ENCODE measurements at regions not wholly inside any gene's neighbourhood (a gene's known extent, or its start where the extent isn't known, plus 50 kb on each side); places are given as distances from the start of the nearest gene placed in this dataset.
"Not testable (repeated sequence)": the region's sequence is repeated elsewhere in the genome, so short reads cannot be mapped to it uniquely, and the experiment has no call there.

DNA sequence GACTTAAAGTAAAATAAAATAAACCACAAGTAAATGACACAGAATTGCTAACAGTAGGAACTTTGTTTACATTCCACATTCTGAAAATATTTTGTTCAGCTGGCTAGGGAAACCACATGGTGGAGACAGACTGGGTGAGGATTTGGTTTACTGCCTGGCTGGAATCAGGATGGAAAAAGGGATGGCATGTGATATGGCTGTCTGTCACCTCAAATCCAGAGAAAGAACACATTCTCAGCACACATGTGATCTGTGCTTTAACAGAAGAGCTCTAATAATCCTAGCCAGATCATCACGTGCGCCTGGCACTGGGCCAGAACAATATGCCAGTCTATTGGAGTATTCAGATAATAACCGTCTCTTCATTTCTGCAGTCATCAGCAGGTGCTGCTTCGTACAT is 90.9 kb upstream of the PIP4K2A start:
- Histone ChIP-seq H3K27me3 (ENCODE audit: control insufficient read depth, insufficient read depth, low read length) (no peaks in the 10 kb centered on the region), H3K36me3 (replicated peaks; ENCODE audit: control insufficient read depth, insufficient read depth, low read length) (no peaks in the 10 kb centered on the region), H3K4me3 (ENCODE audit: insufficient read depth, low read depth, low read length) (no peak overlapping the region)
- no peak for DNase-seq

DNA sequence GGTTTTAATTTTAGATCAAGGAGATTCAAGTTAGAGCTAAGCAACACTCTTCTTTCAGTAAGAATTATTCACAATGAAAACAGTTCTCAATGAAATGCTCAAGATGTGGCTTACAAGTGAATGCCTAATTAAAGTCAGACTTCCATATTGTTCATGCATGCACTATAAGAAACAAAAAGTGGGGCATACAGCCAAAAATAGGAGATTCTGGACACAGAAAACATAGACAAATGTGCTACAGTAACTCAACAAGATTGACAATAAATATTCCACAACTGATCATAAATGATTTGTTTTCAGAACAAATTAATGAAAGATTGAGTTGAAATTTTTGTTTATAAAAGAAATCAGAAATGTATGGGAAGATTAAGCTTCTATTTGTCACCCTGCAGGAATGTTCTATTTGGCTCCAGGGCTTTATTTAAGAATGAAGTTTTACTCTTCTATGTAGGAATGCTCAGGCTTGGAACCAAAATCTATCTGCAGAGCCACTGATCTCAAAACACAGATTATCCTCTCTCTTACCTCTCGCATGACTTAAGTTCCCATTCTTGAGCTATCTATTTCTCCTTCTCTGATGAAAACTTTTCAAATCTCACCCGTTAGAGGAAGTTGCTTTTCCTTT is 89.0 kb upstream of the PIP4K2A start:
- no peak for DNase-seq
- Histone ChIP-seq H3K4me3 (ENCODE audit: insufficient read depth, low read depth, low read length) (no peak overlapping the region), H3K36me3 (replicated peaks; ENCODE audit: control insufficient read depth, insufficient read depth, low read length) (no peaks in the 10 kb centered on the region), H3K27me3 (ENCODE audit: control insufficient read depth, insufficient read depth, low read length) (no peaks in the 10 kb centered on the region)

DNA sequence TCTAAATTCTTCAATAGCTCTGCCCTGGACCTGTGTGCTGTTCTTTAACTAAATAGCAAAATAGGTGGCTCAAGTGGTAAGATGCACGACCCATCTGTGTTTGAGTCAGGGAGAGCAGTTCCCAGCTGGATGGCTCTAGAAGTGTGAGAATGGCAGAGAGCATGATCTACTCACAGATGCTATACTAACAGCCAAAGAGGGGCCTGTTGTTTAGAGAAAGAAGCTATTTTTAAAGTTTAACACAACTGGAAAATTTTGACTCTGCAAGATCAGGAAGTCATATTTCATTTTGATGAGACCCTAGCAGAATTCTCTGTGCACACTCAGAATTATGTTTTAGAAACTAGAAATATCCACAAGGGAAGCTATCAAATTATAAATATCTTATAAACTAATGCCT is 87.4 kb upstream of the PIP4K2A start:
- no peaks in the 10 kb centered on the region for H3K36me3 ChIP-seq (replicated peaks; ENCODE audit: control insufficient read depth, insufficient read depth, low read length)
- DNase-seq: no peak
- H3K27me3 ChIP-seq (ENCODE audit: control insufficient read depth, insufficient read depth, low read length): no peaks in the 10 kb centered on the region
- H3K4me3 ChIP-seq (ENCODE audit: insufficient read depth, low read depth, low read length): no peak overlapping the region

DNA sequence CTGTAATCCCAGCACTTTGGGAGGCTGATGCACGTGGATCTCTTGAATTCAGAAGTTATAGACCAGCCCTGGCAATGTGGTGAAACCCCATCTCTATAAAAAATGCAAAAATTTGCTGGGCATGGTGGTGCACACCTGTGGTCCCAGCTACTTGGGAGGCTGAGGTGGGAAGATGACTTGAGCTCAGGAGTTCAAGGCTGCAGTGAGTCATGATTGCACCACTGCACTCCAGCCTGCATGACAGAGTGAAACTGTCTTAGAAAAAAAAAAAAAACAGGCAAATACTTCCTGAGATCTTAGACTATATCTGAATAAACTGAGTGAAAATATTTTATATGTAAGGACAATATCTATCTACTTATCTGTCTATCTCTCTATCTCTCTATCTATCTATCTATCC is 83.4 kb upstream of the PIP4K2A start:
- not testable (repeated sequence) for H3K4me3 ChIP-seq (ENCODE audit: insufficient read depth, low read depth, low read length); DNase-seq

DNA sequence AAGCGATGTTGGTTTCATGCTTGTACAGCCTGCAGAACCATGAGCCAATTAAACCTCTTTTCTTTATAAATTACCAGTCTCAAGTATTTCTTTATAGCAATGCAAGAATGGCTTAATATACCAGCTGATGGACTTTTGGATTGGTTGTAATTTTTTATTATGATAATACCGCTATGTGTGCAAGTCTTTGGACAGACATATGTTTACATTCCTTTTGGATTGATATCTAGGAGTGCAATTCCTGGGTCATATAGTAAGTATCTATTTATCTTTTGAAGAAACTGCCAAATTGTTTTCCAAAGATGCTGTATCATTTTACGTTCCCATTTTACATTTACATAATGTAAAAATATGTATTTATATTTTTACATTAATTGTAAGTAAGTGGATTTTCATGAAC is 81.2 kb upstream of the PIP4K2A start:
- Histone ChIP-seq H3K27me3 (ENCODE audit: control insufficient read depth, insufficient read depth, low read length) (no peaks in the 10 kb centered on the region), H3K4me3 (ENCODE audit: insufficient read depth, low read depth, low read length) (no peak overlapping the region), H3K36me3 (replicated peaks; ENCODE audit: control insufficient read depth, insufficient read depth, low read length) (no peaks in the 10 kb centered on the region)
- no peak for DNase-seq

More for the DNA sequence above, 83.4 kb upstream of the PIP4K2A start:
- H3K36me3 ChIP-seq (replicated peaks; ENCODE audit: control insufficient read depth, insufficient read depth, low read length); H3K27me3 ChIP-seq (ENCODE audit: control insufficient read depth, insufficient read depth, low read length): not testable (repeated sequence)

DNA sequence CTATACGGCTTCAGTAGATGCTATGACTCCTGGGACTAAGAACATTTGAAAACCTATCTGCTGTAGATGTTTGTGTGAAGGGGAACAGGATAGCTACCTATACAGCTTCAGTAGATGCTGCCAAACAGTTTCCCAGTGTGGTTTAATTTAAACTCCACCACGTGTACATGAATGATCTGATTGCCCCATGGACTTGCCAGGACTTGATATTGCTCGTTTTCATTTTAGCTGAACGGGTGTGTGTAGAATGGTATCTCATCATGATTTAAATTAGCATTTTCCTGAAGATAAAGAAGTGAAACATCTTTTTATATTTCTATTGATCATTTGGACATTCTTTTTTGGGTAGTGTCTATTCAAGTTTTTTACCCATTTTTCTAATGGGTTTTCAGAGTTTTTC is 77.8 kb upstream of the PIP4K2A start:
- Histone ChIP-seq H3K27me3 (ENCODE audit: control insufficient read depth, insufficient read depth, low read length) (no peaks in the 10 kb centered on the region), H3K36me3 (replicated peaks; ENCODE audit: control insufficient read depth, insufficient read depth, low read length) (no peaks in the 10 kb centered on the region), H3K4me3 (ENCODE audit: insufficient read depth, low read depth, low read length) (no peak overlapping the region)
- DNase-seq: no peak

DNA sequence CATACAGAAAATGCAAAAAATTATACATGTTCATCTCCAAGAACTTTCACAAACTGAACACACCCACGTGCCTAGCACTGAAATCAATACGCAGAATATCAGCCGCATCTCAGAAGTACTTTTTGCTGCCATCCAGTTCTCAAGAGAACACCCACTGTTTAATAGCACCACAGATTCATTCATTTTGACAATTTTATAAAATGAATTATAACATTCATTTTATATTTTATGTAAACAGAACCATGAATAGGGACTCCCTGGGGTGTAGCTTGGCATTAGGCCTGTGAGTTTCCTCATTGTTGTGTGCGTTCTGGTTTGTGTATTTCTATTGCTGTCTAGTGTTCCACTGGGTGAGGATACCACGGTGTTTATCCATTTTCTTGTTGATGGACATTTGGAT is 77.3 kb upstream of the PIP4K2A start:
- Histone ChIP-seq H3K4me3 (ENCODE audit: insufficient read depth, low read depth, low read length) (no peak overlapping the region), H3K36me3 (replicated peaks; ENCODE audit: control insufficient read depth, insufficient read depth, low read length) (no peaks in the 10 kb centered on the region), H3K27me3 (ENCODE audit: control insufficient read depth, insufficient read depth, low read length) (no peaks in the 10 kb centered on the region)
- DNase-seq: no peak

DNA sequence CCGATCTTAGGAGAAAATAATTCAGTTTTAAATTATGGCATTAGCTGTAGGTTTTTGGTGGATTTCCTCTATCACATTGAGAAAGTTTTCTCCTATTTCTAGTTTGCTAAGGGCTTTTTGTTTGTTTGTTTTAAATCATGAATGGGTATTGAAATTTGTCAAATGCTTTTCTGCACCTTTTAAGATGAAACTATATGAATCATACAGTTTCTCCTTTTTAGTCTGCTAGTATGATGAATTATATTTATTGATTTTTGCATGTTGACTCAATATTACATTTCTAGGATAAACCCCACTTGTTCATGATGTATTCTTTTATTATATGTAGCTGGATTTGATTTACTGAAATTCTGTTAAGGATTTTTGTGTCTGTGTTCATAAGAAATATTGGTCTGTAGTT is 70.3 kb upstream of the PIP4K2A start:
- no peak for DNase-seq
- Histone ChIP-seq H3K36me3 (replicated peaks; ENCODE audit: control insufficient read depth, insufficient read depth, low read length) (no peaks in the 10 kb centered on the region), H3K4me3 (ENCODE audit: insufficient read depth, low read depth, low read length) (no peak overlapping the region), H3K27me3 (ENCODE audit: control insufficient read depth, insufficient read depth, low read length) (no peaks in the 10 kb centered on the region)

DNA sequence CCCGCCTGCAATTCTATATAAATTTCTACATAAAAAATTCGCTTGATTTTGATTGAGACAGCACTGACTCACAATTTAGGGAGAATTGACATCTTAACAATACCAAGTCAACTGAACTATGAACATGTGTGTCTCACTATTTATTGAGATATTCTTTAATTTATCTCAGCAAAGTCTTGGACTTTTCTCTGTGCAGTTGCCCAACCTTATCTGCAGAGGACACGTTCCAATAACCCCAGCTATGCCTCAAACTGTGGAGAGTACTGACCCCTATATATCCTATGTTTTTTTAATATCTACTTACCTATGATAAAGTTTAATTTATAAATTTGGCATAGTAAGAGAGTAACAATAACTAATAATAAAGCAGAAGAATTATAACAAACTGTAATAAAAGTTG is 69.4 kb upstream of the PIP4K2A start:
- Histone ChIP-seq H3K4me3 (ENCODE audit: insufficient read depth, low read depth, low read length) (no peak overlapping the region), H3K27me3 (ENCODE audit: control insufficient read depth, insufficient read depth, low read length) (no peaks in the 10 kb centered on the region), H3K36me3 (replicated peaks; ENCODE audit: control insufficient read depth, insufficient read depth, low read length) (no peaks in the 10 kb centered on the region)
- no peak for DNase-seq

DNA sequence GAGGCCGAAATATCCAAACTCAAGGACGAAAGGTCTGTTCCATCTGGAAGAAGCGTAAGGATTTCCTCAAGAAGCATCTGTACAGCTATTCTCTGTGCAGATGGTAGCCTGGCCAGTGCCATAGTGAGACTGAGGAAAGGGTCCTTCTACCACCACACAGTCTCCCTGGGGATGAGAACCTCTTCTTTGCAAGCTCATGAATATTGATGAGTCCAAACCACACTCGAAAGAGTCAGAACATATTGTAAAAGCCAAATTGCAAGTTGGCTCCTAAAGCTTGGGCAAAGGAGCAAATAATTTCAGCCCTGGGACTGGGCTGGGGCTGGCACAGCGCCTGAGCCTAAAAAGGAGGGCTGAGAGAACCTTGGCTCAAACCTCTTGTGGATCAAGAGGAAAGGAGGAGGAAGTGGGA is 66.1 kb upstream of the PIP4K2A start:
- Histone ChIP-seq H3K4me3 (ENCODE audit: insufficient read depth, low read depth, low read length) (no peak overlapping the region), H3K36me3 (replicated peaks; ENCODE audit: control insufficient read depth, insufficient read depth, low read length) (no peaks in the 10 kb centered on the region), H3K27me3 (ENCODE audit: control insufficient read depth, insufficient read depth, low read length) (no peaks in the 10 kb centered on the region)
- DNase-seq: no peak

DNA sequence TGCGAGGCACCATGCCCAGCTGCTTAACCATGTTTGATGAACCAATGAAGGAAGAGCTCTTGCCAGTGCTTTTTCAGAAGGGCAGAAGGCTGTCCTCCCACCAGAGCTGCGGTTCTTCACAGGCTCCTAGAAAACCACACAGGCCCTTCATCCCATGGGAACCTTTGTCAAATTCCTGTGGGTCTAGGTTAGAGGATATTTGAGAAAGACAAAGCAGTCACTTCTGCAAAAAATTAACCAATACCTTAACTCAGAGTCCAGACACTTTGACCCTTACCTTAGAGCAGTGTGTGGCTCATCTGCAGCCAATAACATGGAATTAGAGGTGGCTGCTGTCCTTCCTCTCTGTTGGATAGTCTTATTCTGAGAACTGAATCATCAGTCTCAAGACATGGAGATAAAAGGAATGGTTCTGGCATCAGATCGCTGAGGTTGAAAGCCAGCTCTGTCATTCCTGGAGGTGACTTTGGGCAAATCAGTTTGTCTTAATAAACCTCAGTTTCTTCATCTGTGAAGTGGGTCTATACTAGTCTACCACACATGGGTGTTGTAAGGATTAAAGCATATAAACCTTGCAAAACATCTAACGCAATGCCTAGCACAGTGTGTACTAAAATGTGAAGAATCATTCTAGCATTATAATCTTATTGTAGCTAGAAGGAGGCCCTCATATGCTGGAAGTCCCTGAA is 65.1 kb upstream of the PIP4K2A start:
- Histone ChIP-seq H3K36me3 (replicated peaks; ENCODE audit: control insufficient read depth, insufficient read depth, low read length) (no peaks in the 10 kb centered on the region), H3K4me3 (ENCODE audit: insufficient read depth, low read depth, low read length) (no peak overlapping the region), H3K27me3 (ENCODE audit: control insufficient read depth, insufficient read depth, low read length) (no peaks in the 10 kb centered on the region)
- no peak for DNase-seq

DNA sequence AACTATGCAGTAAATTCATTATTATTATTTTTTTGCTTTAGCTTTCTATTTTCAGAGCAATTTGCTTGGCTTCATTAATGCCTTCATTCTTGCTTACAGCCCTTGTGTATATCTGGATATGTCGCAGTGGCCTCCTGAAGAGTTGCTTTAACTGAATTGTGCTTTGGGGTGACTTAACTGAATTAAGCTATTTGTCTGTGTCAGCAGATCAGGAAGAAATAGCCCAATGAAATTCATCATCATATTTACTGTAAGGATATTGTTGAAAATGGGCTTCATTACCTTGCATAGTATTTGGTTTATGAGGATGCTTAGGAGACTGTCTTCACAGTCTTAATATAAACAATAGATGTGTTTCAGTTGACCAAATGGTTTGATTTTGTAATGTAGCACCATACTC is 59.7 kb upstream of the PIP4K2A start:
- Histone ChIP-seq H3K4me3 (ENCODE audit: insufficient read depth, low read depth, low read length) (no peak overlapping the region), H3K27me3 (ENCODE audit: control insufficient read depth, insufficient read depth, low read length) (no peaks in the 10 kb centered on the region), H3K36me3 (replicated peaks; ENCODE audit: control insufficient read depth, insufficient read depth, low read length) (no peaks in the 10 kb centered on the region)
- no peak for DNase-seq

DNA sequence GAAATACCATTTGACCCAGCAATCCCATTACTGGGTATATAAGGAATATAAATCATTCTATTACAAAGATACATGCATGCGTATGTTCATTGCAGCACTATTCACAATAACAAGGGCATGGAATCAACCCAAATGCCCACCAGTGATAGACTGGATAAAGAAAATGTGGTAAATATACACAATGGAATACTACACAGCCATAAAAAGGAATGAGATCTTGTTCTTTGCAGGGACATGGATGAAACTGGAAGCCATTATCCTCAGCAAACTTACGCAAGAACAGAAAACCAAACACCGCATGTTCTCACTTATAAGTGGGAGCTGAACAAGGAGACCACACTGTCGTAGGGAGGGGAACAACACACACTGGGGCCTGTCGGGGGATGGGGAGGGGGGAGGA is 57.3 kb upstream of the PIP4K2A start:
- H3K4me3 ChIP-seq (ENCODE audit: insufficient read depth, low read depth, low read length); H3K27me3 ChIP-seq (ENCODE audit: control insufficient read depth, insufficient read depth, low read length); DNase-seq; H3K36me3 ChIP-seq (replicated peaks; ENCODE audit: control insufficient read depth, insufficient read depth, low read length): not testable (repeated sequence)

DNA sequence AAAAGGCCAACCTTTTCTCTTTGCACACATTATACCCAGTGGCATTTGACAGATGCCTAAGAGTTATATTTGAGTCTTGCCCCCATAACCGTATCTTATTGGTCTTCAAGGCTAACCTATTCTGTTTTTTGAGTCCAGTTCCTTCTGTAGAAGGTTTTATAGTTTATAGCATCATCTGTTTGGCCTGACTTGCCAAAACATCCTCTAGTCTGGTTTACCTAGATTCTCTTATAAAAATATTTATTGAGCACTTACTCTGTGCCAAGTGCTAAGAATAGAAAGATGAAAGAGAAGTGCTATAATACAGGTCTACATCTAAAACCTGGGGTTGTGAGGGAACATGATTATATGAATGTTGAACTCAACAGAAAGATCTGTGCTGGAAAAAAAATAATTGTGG is 55.9 kb upstream of the PIP4K2A start:
- Histone ChIP-seq H3K27me3 (ENCODE audit: control insufficient read depth, insufficient read depth, low read length) (no peaks in the 10 kb centered on the region), H3K36me3 (replicated peaks; ENCODE audit: control insufficient read depth, insufficient read depth, low read length) (no peaks in the 10 kb centered on the region), H3K4me3 (ENCODE audit: insufficient read depth, low read depth, low read length) (no peak overlapping the region)
- no peak for DNase-seq

DNA sequence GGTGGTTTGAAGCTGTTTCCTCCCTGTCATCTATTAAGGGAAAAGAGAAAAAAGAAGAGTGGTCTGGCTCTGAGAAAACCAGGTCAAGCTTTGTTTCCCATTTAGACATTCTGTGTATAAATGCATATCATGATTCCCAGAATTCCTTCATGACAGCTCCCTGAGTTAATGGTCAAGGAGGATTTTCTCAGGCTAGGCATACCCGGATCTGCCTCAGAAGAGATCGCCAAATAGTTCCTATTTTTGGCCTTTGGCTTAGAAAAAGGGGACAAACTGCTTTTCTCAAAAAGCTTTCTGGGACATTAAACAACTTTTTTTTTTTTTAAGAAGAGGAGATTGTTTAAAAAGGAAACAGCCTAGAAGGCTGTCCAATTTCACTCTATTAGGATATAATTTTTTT is 53.5 kb upstream of the PIP4K2A start:
- no peak for DNase-seq
- Histone ChIP-seq H3K36me3 (replicated peaks; ENCODE audit: control insufficient read depth, insufficient read depth, low read length) (no peaks in the 10 kb centered on the region), H3K27me3 (ENCODE audit: control insufficient read depth, insufficient read depth, low read length) (no peaks in the 10 kb centered on the region), H3K4me3 (ENCODE audit: insufficient read depth, low read depth, low read length) (no peak overlapping the region)

DNA sequence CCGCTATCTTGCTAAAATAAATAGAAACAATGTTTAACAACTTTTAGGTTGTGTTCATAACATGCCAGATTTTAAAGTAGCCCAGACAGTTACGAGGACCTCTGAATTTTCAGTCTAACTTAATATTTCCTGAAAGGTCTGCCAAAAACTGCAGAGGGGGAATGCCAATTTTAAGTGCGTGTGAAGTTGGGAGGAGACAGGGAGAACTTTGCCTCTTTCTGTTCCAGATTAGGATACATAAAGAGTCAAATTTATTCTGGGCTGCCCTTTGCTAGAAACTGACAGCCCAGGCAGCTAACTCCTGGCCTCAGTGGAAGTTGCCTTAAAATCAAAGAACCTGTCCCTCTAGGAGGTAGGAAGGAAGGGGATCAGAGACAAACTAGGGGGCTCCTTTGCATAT is 52.3 kb upstream of the PIP4K2A start:
- no peaks in the 10 kb centered on the region for H3K27me3 ChIP-seq (ENCODE audit: control insufficient read depth, insufficient read depth, low read length)
- H3K36me3 ChIP-seq (replicated peaks; ENCODE audit: control insufficient read depth, insufficient read depth, low read length): no peaks in the 10 kb centered on the region
- H3K4me3 ChIP-seq (ENCODE audit: insufficient read depth, low read depth, low read length): no peak overlapping the region
- DNase-seq: no peak

All from H7 (cell line).